ENCODE measurements at regions not wholly inside any gene's neighbourhood (a gene's known extent, or its start where the extent isn't known, plus 50 kb on each side); places are given as distances from the start of the nearest gene placed in this dataset.

DNA sequence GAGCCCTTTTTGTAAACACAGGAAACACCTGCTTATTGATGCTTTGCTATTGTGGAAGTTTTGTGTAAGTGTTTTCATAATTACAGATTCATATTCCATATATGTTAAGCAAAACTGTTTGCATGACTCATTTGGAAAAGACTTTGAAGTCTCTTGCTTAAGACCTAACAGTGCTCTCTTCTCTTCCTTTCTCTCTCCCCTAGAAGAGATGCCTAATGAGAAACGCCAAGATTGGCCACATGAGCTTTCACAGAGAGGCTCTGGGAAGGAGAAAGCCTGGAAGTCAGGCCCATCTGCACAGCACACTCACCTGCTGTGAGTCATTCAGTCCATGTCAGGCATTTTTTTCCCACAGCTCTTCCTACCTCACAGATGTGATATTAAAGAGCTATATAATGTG is 101.6 kb upstream of the PALMD start:
- Mint-ChIP-seq H3K4me1 (ENCODE audit: low read depth) (no peaks in the 10 kb centered on the region), H3K4me3 (no peak overlapping the region), H3K27ac (no peak overlapping the region), H3K9me3 (no peaks in the 10 kb centered on the region), H3K36me3 (ENCODE audit: low read depth) (no peaks in the 10 kb centered on the region), H3K27me3 (peaks cover 4% of the 10 kb centered on the region)
- Histone ChIP-seq H3K27ac (ENCODE audit: low read depth in 1 of 2, low read length in 2 of 2) (no peak overlapping the region), H3K36me3 (ENCODE audit: insufficient read depth, low read length) (no peaks in the 10 kb centered on the region), H3K4me3 (ENCODE audit: low read length) (no peak overlapping the region), H3K27me3 (ENCODE audit: control insufficient read depth in 1 of 2, insufficient read depth in 2 of 2, low read length in 2 of 2) (no peaks in the 10 kb centered on the region), H3K4me1 (ENCODE audit: insufficient read depth, low read length) (no peaks in the 10 kb centered on the region), H3K9me3 (ENCODE audit: control insufficient read depth in 1 of 2, insufficient read depth in 1 of 2, low read length in 2 of 2) (no peaks in the 10 kb centered on the region)
- CTCF ChIA-PET: no interaction called here
- ATAC-seq (ENCODE audit: poor library complexity) (no peak), DNase-seq (no peak)
- intact Hi-C loops (cut with DNase I, micrococcal nuclease): no loop called here
- TF ChIP-seq, protein P1, sequence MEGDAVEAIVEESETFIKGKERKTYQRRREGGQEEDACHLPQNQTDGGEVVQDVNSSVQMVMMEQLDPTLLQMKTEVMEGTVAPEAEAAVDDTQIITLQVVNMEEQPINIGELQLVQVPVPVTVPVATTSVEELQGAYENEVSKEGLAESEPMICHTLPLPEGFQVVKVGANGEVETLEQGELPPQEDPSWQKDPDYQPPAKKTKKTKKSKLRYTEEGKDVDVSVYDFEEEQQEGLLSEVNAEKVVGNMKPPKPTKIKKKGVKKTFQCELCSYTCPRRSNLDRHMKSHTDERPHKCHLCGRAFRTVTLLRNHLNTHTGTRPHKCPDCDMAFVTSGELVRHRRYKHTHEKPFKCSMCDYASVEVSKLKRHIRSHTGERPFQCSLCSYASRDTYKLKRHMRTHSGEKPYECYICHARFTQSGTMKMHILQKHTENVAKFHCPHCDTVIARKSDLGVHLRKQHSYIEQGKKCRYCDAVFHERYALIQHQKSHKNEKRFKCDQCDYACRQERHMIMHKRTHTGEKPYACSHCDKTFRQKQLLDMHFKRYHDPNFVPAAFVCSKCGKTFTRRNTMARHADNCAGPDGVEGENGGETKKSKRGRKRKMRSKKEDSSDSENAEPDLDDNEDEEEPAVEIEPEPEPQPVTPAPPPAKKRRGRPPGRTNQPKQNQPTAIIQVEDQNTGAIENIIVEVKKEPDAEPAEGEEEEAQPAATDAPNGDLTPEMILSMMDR (IDR thresholded peaks at IDR 0.05): no peak
- POLR2A ChIA-PET: no interaction called here

DNA sequence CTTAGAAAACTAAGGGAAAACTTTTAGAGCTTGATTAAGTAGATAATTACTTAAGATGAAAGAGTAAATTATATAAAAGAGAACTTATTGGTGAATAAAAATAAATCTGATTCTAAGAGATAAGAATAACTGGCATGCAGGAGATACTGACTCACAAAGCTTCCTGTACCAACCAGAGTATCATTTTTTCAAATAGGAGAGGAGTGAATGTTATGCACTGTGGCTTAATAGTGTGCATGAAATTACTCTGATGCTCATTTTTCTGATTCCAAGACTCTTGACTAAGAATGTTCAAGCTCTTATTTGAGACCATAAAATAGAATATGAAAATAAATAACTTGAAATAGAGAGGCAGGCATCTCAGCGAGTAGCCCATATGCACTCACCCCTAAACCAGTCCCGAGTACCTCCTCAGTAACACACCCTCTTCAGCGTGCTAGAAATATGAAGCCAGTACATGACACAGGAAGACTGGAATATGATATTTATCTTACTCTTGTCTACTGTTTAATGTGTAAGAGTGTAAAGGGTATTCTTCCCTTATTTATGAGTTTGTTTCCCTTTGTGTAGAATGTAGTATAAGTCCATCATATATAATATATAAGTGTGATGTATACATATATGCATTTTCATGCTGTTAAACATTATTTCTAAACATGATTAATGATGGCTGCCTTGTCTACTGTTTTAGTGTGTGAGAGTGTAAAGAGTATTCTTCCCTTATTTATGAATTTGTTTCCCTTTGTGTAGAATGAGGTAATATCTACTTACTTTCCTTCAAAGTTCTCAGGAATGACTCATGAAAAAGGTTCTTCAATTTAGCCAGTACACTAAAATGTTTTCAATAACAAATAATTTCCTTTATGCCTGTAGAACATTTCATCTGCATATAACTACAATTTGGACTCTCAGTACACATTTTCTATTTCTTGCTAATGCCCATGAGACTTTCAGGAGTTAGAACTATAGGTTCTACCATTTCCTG is 99.2 kb upstream of the PALMD start:
- Histone ChIP-seq H3K4me1 (ENCODE audit: insufficient read depth, low read length) (no peaks in the 10 kb centered on the region), H3K27ac (ENCODE audit: low read depth in 1 of 2, low read length in 2 of 2) (no peak overlapping the region), H3K36me3 (ENCODE audit: insufficient read depth, low read length) (no peaks in the 10 kb centered on the region), H3K4me3 (ENCODE audit: low read length) (no peak overlapping the region), H3K9me3 (ENCODE audit: control insufficient read depth in 1 of 2, insufficient read depth in 1 of 2, low read length in 2 of 2) (no peaks in the 10 kb centered on the region), H3K27me3 (ENCODE audit: control insufficient read depth in 1 of 2, insufficient read depth in 2 of 2, low read length in 2 of 2) (peaks cover 0 to 3% of the 10 kb centered on the region in 2 experiments)
- DNase-seq: no peak
- intact Hi-C loops (cut with DNase I, micrococcal nuclease): no loop called here
- no peak overlapping the region for H3K4me3 Mint-ChIP-seq
- H3K4me1 Mint-ChIP-seq (ENCODE audit: low read depth): no peaks in the 10 kb centered on the region
- CTCF ChIA-PET: no interaction called here
- no peaks in the 10 kb centered on the region for H3K36me3 Mint-ChIP-seq (ENCODE audit: low read depth)
- H3K27ac Mint-ChIP-seq: no peak overlapping the region
- H3K27me3 Mint-ChIP-seq: peaks cover 6% of the 10 kb centered on the region
- TF ChIP-seq, protein P1 (IDR thresholded peaks at IDR 0.05): no peak
- POLR2A ChIA-PET: no interaction called here
- no peaks in the 10 kb centered on the region for H3K9me3 Mint-ChIP-seq
- no peak for ATAC-seq (ENCODE audit: poor library complexity)

DNA sequence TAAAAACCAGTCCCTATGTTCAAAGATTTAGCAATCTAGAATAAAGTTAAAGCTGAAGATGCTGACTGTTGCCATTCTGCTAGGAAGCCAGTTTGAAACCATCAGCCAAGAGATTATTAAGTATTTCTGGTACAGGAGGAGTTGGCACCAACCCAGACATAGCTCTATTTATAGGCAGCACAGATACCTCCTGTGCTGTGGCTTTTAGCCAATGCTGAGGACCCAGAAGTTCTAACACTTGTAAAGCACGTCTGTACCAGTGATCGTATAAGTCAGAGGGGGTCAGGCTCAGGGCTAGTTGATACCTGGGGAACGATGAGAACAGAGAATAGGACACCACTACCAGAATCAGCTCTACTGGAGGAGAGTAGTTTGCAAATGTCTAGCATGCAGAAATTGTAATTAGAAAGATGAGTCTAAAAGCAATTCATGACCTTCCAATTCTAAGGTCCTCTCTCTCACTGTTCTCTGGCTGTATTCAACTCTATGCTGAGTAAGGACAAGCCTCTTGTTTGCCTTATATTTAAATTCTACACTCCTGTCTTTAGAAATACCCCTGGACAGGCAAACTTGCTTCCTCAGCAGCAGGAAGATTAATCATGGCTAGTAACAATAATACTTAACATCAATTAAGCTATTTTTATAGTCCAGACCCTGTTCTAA is 96.8 kb upstream of the PALMD start:
- ATAC-seq (ENCODE audit: poor library complexity) (no peak), DNase-seq (no peak)
- Histone ChIP-seq H3K27me3 (ENCODE audit: control insufficient read depth in 1 of 2, insufficient read depth in 2 of 2, low read length in 2 of 2) (peaks cover 0 to 3% of the 10 kb centered on the region in 2 experiments), H3K36me3 (ENCODE audit: insufficient read depth, low read length) (no peaks in the 10 kb centered on the region), H3K27ac (ENCODE audit: low read depth in 1 of 2, low read length in 2 of 2) (no peak overlapping the region), H3K4me1 (ENCODE audit: insufficient read depth, low read length) (no peaks in the 10 kb centered on the region), H3K4me3 (ENCODE audit: low read length) (no peak overlapping the region), H3K9me3 (ENCODE audit: control insufficient read depth in 1 of 2, insufficient read depth in 1 of 2, low read length in 2 of 2) (no peaks in the 10 kb centered on the region)
- H3K4me1 Mint-ChIP-seq (ENCODE audit: low read depth): no peaks in the 10 kb centered on the region
- no peaks in the 10 kb centered on the region for H3K9me3 Mint-ChIP-seq
- H3K4me3 Mint-ChIP-seq: no peak overlapping the region
- intact Hi-C loops (cut with DNase I, micrococcal nuclease): no loop called here
- H3K27ac Mint-ChIP-seq: no peak overlapping the region
- no peaks in the 10 kb centered on the region for H3K36me3 Mint-ChIP-seq (ENCODE audit: low read depth)
- ChIA-PET POLR2A (no interaction called here), CTCF (no interaction called here)
- TF ChIP-seq, protein P1 (IDR thresholded peaks at IDR 0.05): no peak
- H3K27me3 Mint-ChIP-seq: peaks cover 14% of the 10 kb centered on the region

All from CD4-positive, alpha-beta T cell (primary cell).